SK-N-SH treated with all-trans-retinoic acid at 6 μM for 48 hours (cell line): ENCODE measurements at regions not wholly inside any gene's neighbourhood (a gene's known extent, or its start where the extent isn't known, plus 50 kb on each side); places are given as distances from the start of the nearest gene placed in this dataset.
"Not testable (repeated sequence)": the region's sequence is repeated elsewhere in the genome, so short reads cannot be mapped to it uniquely, and the experiment has no call there.

Experiments used
- ATAC-seq: fragments of 200-7000 bp; cut with Tn5 transposase; 3 replicates; pipeline ENCODE4 v1.9.1; 2020; ENCODE audit warnings: mild to moderate bottlenecking, moderate library complexity

- ATAC-seq, result not testable (repeated sequence)
These were observed 159.2 kb downstream of the POTEM start for GRCh38 chr14:19126269-19127051.

GRCh38 chr14:19127664-19128435, 160.6 kb downstream of the POTEM start:
- not testable (repeated sequence) for ATAC-seq

- not testable (repeated sequence) for ATAC-seq
These were observed 164.3 kb downstream of the POTEM start for GRCh38 chr14:19131553-19131952.

- ATAC-seq, result not testable (repeated sequence)
These were observed 165.0 kb downstream of the POTEM start for GRCh38 chr14:19132013-19132835.

GRCh38 chr14:19132836-19133120, 165.5 kb downstream of the POTEM start:
- not testable (repeated sequence) for ATAC-seq

- ATAC-seq, result peak; percentile 75
These were observed 190.0 kb downstream of the POTEM start for GRCh38 chr14:19157106-19157709.

- not testable (repeated sequence) for ATAC-seq
These were observed 190.8 kb downstream of the POTEM start for GRCh38 chr14:19158012-19158411.

- ATAC-seq, result not testable (repeated sequence)
These were observed 191.4 kb downstream of the POTEM start for GRCh38 chr14:19158588-19158987.

- not testable (repeated sequence) for ATAC-seq
These were observed 191.9 kb downstream of the POTEM start for GRCh38 chr14:19159003-19159625.

GRCh38 chr14:19160379-19160778, 193.1 kb downstream of the POTEM start:
- ATAC-seq, result not testable (repeated sequence)

- ATAC-seq, result not testable (repeated sequence)
These were observed 194.2 kb downstream of the POTEM start for GRCh38 chr14:19161251-19162033.

- not testable (repeated sequence) for ATAC-seq
These were observed 194.9 kb downstream of the POTEM start for GRCh38 chr14:19162034-19162706.

GRCh38 chr14:19162920-19163319, 195.7 kb downstream of the POTEM start:
- not testable (repeated sequence) for ATAC-seq

- not testable (repeated sequence) for ATAC-seq
These were observed 196.7 kb downstream of the POTEM start for GRCh38 chr14:19163891-19164290.

- ATAC-seq, result not testable (repeated sequence)
These were observed 197.2 kb downstream of the POTEM start for GRCh38 chr14:19164426-19164825.

- not testable (repeated sequence) for ATAC-seq
These were observed 198.8 kb downstream of the POTEM start for GRCh38 chr14:19166056-19166455.

- ATAC-seq, result not testable (repeated sequence)
These were observed 200.4 kb downstream of the POTEM start for GRCh38 chr14:19167454-19168190.

- ATAC-seq, result not testable (repeated sequence)
These were observed 201.0 kb downstream of the POTEM start for GRCh38 chr14:19168261-19168660.

GRCh38 chr14:19169561-19170362, 202.5 kb downstream of the POTEM start:
- not testable (repeated sequence) for ATAC-seq
